GM13977 (cell line): ENCODE measurements at regions not wholly inside any gene's neighbourhood (a gene's known extent, or its start where the extent isn't known, plus 50 kb on each side); places are given as distances from the start of the nearest gene placed in this dataset.
"Not testable (repeated sequence)": the region's sequence is repeated elsewhere in the genome, so short reads cannot be mapped to it uniquely, and the experiment has no call there.

Experiments used
- DNase-seq: peaks from one replicate; pipeline ENCODE4 v3.0.0; 2012; ENCODE audit warnings: low spot score
- CTCF ChIP-seq: IDR thresholded peaks from 2 replicates; pipeline ENCODE4 v1.5.1; 2012; ENCODE audit warnings: mild to moderate bottlenecking, control low read depth; ENCODE audit not compliant: insufficient read depth; ENCODE audit errors: extremely low read depth, missing control alignments
- in situ Hi-C: fragments of 300-500 bp; cut with MboI; formaldehyde crosslinking; loops from one replicate; pipeline ENCODE4 v1.12.0; 2022; ENCODE audit warnings: low sequenced_read_pairs, low pct_unique_long_range_greater_than_20kb, mixed read lengths, inconsistent platforms; ENCODE audit not compliant: unreplicated experiment

DNA sequence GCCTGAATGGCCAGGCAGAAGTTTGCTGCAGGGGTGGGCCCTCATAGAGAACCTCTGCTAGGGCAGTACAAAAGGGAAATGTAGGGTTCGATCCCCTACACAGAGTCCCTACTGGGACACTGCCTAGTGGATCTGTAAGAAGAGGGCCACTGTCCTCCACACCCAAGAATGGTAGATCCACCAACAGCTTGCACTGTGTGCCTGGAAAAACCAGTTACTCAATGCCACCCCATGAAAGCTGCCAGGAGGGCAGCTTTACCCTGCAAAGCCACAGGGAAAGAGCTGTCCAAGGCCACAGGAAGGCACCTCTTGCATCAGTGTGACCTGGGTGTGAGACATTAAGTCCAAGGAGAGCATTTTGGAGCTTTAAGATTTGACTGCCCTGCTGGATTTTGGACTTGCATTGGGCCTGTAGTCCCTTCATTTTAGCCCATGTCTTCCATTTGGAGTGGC, 781.6 kb downstream of the TRAM1L1 start:
- DNase-seq = no peak
- in situ Hi-C loops = no loop called here
- TF ChIP-seq CTCF = no peak

GRCh38 chr4:116302990-116303735, 782.2 kb downstream of the TRAM1L1 start:
- no peak for TF ChIP-seq CTCF
- DNase-seq = no peak
- in situ Hi-C loops = no loop called here

GRCh38 chr4:116275006-116275405, 810.4 kb downstream of the TRAM1L1 start:
- in situ Hi-C loops = no loop called here
- no peak for DNase-seq
- no peak for TF ChIP-seq CTCF

DNA sequence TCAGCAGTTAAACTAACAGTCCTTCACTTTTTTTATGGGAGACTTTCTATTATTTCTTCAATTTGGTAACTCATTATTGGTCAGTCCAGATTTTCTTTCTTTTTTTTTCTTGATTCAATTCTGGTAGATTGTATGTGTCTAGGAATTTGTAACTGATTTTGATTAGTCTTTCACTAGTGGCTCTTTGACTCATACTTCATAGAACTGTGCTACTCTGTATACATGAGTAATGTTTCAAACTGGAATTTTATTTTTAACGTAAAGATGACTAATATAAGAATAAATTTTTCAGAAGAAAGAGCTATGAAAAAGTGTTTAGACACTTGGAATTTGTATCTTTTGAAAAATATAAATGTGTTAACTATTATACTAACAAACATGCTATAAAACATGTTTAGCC, 813.0 kb downstream of the TRAM1L1 start:
- no peak for TF ChIP-seq CTCF
- DNase-seq = no peak
- in situ Hi-C loops = no loop called here

DNA sequence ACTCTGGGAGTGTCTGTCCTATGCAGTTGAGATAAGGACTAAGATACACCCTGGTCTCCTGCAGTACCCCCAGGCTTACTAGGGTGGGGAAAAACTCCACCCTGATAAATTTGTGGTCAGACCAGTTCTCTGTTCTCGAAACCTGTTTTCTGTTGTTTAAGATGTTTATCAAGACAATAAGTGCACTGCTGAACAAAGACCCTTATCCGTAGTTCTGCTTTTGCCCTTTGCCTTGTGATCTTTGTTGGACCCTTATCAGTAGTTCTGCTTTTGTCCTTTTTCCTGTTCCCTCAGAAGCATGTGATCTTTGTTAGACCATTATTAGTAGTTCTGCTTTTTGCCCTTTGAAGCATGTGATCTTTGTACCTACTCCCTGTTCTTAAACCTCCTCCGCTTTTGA, 824.4 kb downstream of the TRAM1L1 start:
- in situ Hi-C loops, DNase-seq: not testable (repeated sequence)

DNA sequence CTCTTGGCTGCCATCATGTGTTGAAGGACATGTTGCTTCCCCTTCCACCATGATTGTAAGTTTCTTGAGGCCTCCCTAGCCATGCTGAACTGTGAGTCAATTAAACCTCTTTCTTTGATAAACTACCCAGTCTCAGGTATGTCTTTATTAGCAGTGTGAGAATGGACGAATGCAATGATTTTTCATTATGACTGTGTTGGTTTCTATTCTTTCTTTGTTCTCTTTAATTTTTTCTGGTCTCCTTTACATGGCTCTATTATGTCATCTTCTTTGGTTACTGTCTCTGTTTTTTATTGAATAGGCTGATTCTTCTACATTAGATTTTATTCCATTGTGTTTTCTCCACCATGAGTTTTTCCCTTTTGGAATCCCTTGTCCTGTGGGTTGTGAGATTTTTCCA, 840.6 kb downstream of the TRAM1L1 start:
- no peak for DNase-seq
- no peak for TF ChIP-seq CTCF
- in situ Hi-C loops = no loop called here

- TF ChIP-seq CTCF = no peak
- in situ Hi-C loops = no loop called here
- DNase-seq = no peak
Measured at GRCh38 chr4:116243431-116243830, 841.9 kb downstream of the TRAM1L1 start.
